Loucy (cell line): ENCODE measurements at regions not wholly inside any gene's neighbourhood (a gene's known extent, or its start where the extent isn't known, plus 50 kb on each side); places are given as distances from the start of the nearest gene placed in this dataset.
"Not testable (repeated sequence)": the region's sequence is repeated elsewhere in the genome, so short reads cannot be mapped to it uniquely, and the experiment has no call there.

ENCODE experiments used
- H2AFZ ChIP-seq: fragments of 200-600 bp; sonication (generic); 2 replicates; pipeline ENCODE4 v1.6.0; 2016; ENCODE audit warnings: antibody characterized with exemption, mild to moderate bottlenecking, low read length, moderate library complexity
- H3F3A ChIP-seq: fragments of 200-600 bp; 2 replicates; pipeline ENCODE4 v1.6.0; 2016; ENCODE audit warnings: antibody characterized with exemption, low read depth, mild to moderate bottlenecking
- H3K27me3 ChIP-seq: fragments of 200-600 bp; sonication (generic); 2 replicates; pipeline ENCODE4 v1.6.1; 2014; ENCODE audit warnings: low read length, mild to moderate bottlenecking; ENCODE audit not compliant: insufficient read depth, poor library complexity, severe bottlenecking
- H3K36me3 ChIP-seq: fragments of 200-600 bp; sonication (generic); 2 replicates; pipeline ENCODE4 v1.6.1; 2016; ENCODE audit warnings: low read length; ENCODE audit not compliant: insufficient read depth
- H3K4me1 ChIP-seq: fragments of 200-600 bp; sonication (generic); 2 replicates; pipeline ENCODE4 v1.5.1; 2014; ENCODE audit warnings: low read length, mild to moderate bottlenecking; ENCODE audit not compliant: insufficient read depth, poor library complexity, severe bottlenecking
- H3K4me2 ChIP-seq: fragments of 200-600 bp; sonication (generic); 2 replicates; pipeline ENCODE4 v1.6.0; 2014; ENCODE audit warnings: antibody characterized with exemption, low read length, low read depth, mild to moderate bottlenecking; ENCODE audit not compliant: poor library complexity, severe bottlenecking
- H3K4me3 ChIP-seq: fragments of 200-600 bp; sonication (generic); 2 replicates; pipeline ENCODE4 v1.5.1; 2014; ENCODE audit warnings: low read length, mild to moderate bottlenecking, mixed read lengths; ENCODE audit not compliant: poor library complexity, severe bottlenecking
- H3K79me2 ChIP-seq: fragments of 200-600 bp; sonication (generic); 2 replicates; pipeline ENCODE4 v1.6.1; 2014; ENCODE audit warnings: low read length; ENCODE audit not compliant: insufficient read depth
- H3K9ac ChIP-seq: fragments of 200-600 bp; sonication (generic); 2 replicates; pipeline ENCODE4 v1.6.0; 2014; ENCODE audit warnings: mild to moderate bottlenecking, low read depth, low read length, moderate library complexity; ENCODE audit not compliant: poor library complexity, severe bottlenecking
- H3K9me2 ChIP-seq: fragments of 200-600 bp; sonication (generic); replicated peaks from 2 replicates; pipeline ENCODE4 v1.6.1; 2016; ENCODE audit warnings: low read depth, low read length, mixed read lengths
- H3K9me3 ChIP-seq: fragments of 200-600 bp; sonication (generic); 2 replicates; pipeline ENCODE4 v1.6.1; 2014; ENCODE audit warnings: mild to moderate bottlenecking, antibody characterized with exemption, low read length, low read depth; ENCODE audit not compliant: insufficient read depth
- H4K20me1 ChIP-seq: fragments of 200-600 bp; sonication (generic); 2 replicates; pipeline ENCODE4 v1.6.0; 2014; ENCODE audit warnings: antibody characterized with exemption, low read length, mild to moderate bottlenecking; ENCODE audit not compliant: insufficient read depth, poor library complexity, severe bottlenecking
- EZH2phosphoT487 ChIP-seq: fragments of 200-600 bp; IDR thresholded peaks from 2 replicates; pipeline ENCODE4 v1.6.1; 2018; ENCODE audit warnings: antibody characterized with exemption, mild to moderate bottlenecking, moderate library complexity, borderline replicate concordance
- TF ChIP-seq, protein P1 (sequence below): fragments of 200-600 bp; sonication (generic); conservative IDR thresholded peaks from 2 replicates; pipeline ENCODE4 v1.5.1; 2014; ENCODE audit warnings: mild to moderate bottlenecking, antibody characterized with exemption, low read length

DNA sequence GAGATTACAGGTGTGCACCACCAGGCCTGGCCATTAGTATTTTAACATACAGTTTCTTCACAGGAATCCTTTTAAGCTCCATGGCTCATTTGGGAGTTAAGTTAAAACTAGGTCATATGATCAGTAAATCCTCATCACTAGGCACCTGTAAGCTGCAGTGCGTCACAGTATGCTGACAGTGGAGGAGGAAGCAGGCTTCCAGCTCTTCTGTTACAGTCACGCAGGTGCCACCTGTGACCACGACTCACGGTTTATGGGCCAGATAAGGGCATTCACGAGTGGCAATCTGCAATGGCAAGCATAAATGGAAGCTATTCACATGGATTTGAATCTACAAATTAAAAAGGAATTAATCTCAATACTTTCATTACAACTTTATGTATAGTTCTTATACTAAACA, 129.4 kb upstream of the BCOR start:
- no peak overlapping the region for H3K9ac ChIP-seq
- no peaks in the 10 kb centered on the region for H3K36me3 ChIP-seq
- H3F3A ChIP-seq = no peaks in the 10 kb centered on the region
- no peaks in the 10 kb centered on the region for H3K9me3 ChIP-seq
- H3K9me2 ChIP-seq = no peaks in the 10 kb centered on the region
- no peaks in the 10 kb centered on the region for H3K79me2 ChIP-seq
- no peaks in the 10 kb centered on the region for H3K4me1 ChIP-seq
- no peak overlapping the region for H3K4me3 ChIP-seq
- H3K4me2 ChIP-seq = no peak overlapping the region
- H2AFZ ChIP-seq = no peak overlapping the region
- no peaks in the 10 kb centered on the region for H4K20me1 ChIP-seq
- H3K27me3 ChIP-seq = no peaks in the 10 kb centered on the region
- no peak for TF ChIP-seq EZH2phosphoT487
- TF ChIP-seq, protein P1, sequence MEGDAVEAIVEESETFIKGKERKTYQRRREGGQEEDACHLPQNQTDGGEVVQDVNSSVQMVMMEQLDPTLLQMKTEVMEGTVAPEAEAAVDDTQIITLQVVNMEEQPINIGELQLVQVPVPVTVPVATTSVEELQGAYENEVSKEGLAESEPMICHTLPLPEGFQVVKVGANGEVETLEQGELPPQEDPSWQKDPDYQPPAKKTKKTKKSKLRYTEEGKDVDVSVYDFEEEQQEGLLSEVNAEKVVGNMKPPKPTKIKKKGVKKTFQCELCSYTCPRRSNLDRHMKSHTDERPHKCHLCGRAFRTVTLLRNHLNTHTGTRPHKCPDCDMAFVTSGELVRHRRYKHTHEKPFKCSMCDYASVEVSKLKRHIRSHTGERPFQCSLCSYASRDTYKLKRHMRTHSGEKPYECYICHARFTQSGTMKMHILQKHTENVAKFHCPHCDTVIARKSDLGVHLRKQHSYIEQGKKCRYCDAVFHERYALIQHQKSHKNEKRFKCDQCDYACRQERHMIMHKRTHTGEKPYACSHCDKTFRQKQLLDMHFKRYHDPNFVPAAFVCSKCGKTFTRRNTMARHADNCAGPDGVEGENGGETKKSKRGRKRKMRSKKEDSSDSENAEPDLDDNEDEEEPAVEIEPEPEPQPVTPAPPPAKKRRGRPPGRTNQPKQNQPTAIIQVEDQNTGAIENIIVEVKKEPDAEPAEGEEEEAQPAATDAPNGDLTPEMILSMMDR = no peak

DNA sequence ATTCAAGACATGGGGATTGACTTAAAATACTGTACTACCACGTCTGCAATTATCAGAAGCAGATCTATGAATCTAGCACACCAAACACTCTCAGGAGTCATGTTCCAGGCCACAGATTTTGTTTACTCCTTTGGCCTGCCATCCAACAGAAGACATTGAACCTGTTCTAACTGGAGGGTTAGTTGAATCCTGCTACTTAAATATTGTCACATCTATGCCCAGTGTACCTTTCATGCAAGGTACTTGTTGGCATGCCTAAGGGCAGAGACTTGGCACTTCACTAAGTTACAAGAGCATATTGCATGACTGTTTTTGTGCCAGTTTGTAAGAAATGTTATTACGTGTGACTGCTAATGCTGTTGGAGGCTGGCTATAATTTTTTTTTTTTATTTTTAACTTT, 126.9 kb upstream of the BCOR start:
- Histone ChIP-seq H3K4me2 (no peak overlapping the region), H3K27me3 (no peaks in the 10 kb centered on the region), H3K4me3 (no peak overlapping the region), H3K9me2 (no peaks in the 10 kb centered on the region), H3K9me3 (no peaks in the 10 kb centered on the region), H3K9ac (no peak overlapping the region), H3K4me1 (no peaks in the 10 kb centered on the region), H3K79me2 (no peaks in the 10 kb centered on the region), H4K20me1 (no peaks in the 10 kb centered on the region), H3K36me3 (no peaks in the 10 kb centered on the region), H3F3A (no peaks in the 10 kb centered on the region), H2AFZ (no peak overlapping the region)
- TF ChIP-seq, protein P1 = no peak
- no peak for TF ChIP-seq EZH2phosphoT487

DNA sequence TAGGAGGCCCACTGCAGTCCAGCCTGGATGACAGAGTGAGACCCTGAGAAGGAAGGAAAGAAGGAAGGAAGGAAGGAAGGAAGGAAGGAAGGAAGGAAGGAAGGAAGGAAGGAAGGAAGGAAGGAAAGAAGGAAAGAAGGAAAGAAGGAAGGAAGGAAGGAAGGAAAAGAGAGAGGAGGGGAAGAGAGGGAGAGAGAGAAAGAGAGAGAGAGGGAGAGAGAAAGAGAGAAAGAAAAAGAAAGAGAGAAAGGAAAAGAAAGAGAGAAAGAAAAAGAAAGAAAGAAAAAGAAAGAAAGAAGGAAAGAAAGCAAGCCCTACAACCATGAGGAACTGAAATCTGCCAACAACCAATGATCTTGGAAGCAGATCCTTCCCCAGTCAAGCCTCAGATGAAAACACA, 124.9 kb upstream of the BCOR start:
- H3K79me2 ChIP-seq, H3K9ac ChIP-seq, H4K20me1 ChIP-seq, H3F3A ChIP-seq, H3K4me2 ChIP-seq, H3K27me3 ChIP-seq, H3K4me1 ChIP-seq, H3K36me3 ChIP-seq, H3K9me2 ChIP-seq, H2AFZ ChIP-seq, H3K4me3 ChIP-seq, H3K9me3 ChIP-seq: not testable (repeated sequence)

DNA sequence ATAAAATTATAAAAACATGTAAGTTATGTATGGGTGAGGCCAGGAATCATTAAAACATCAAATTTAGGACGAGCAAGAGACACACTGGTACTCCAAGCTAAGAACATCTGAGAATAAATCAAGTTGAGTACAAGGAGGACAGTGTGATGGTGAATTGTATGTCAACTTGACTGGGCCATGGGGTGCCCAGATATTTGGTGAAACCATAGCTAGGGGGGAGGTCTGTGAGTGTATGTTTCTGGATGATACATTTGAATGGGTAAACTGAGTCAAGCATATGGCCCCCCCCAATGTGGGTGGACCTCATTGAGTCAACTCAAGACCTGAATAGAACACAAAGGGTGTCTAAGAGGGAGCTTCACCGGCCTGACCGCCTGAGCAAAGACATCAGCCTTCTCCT, 115.3 kb upstream of the BCOR start:
- Histone ChIP-seq H3K4me3 (no peak overlapping the region), H3K9me2 (no peaks in the 10 kb centered on the region), H3K27me3 (no peaks in the 10 kb centered on the region), H3K9me3 (no peaks in the 10 kb centered on the region), H4K20me1 (no peaks in the 10 kb centered on the region), H3K79me2 (no peaks in the 10 kb centered on the region), H3K4me2 (no peak overlapping the region), H3K4me1 (no peaks in the 10 kb centered on the region), H3F3A (no peaks in the 10 kb centered on the region), H3K9ac (no peak overlapping the region), H3K36me3 (no peaks in the 10 kb centered on the region), H2AFZ (no peak overlapping the region)
- no peak for TF ChIP-seq EZH2phosphoT487
- TF ChIP-seq, protein P1 = no peak
